Activated CD8-positive, alpha-beta memory T cell treated with anti-CD3 and anti-CD28 coated beads, Interleukin-2, amount 10 ng/mL, durations not matched to agents 7 days and 5 days (primary cell): ENCODE measurements at regions not wholly inside any gene's neighbourhood (a gene's known extent, or its start where the extent isn't known, plus 50 kb on each side); places are given as distances from the start of the nearest gene placed in this dataset.
"Not testable (repeated sequence)": the region's sequence is repeated elsewhere in the genome, so short reads cannot be mapped to it uniquely, and the experiment has no call there.

ENCODE experiments used
- ATAC-seq: fragments of 150-1000 bp; cut with Tn5 transposase; one replicate; pipeline ENCODE4 v1.10.0; 2021; ENCODE audit warnings: moderate library complexity
- CTCF ChIA-PET: fragments of 350-600 bp; sonication (Branson Sonifier 250); formaldehyde crosslinking; loops from one replicate; lab custom pipeline; 2021; ENCODE audit warnings: antibody characterized with exemption; lab: Charles Lee
- DNase-seq: peaks from one replicate; pipeline ENCODE4 v3.0.0-alpha.2; 2020
- H3K27ac Mint-ChIP-seq: one replicate; pipeline ENCODE4 v1.8.0; 2021; ENCODE audit warnings: mild to moderate bottlenecking, mixed read lengths
- H3K27me3 Mint-ChIP-seq: one replicate; pipeline ENCODE4 v1.8.0; 2021; ENCODE audit warnings: mixed read lengths
- H3K36me3 Mint-ChIP-seq: one replicate; pipeline ENCODE4 v1.8.0; 2021; ENCODE audit warnings: mild to moderate bottlenecking, mixed read lengths
- H3K4me1 Mint-ChIP-seq: one replicate; pipeline ENCODE4 v1.8.0; 2021; ENCODE audit warnings: mixed read lengths
- H3K4me3 Mint-ChIP-seq: one replicate; pipeline ENCODE4 v1.8.0; 2021; ENCODE audit warnings: mild to moderate bottlenecking, moderate library complexity, mixed read lengths
- H3K9me3 Mint-ChIP-seq: one replicate; pipeline ENCODE4 v1.8.0; 2022; ENCODE audit warnings: low read depth, mixed read lengths

GRCh38 chrX:74218895-74219294, 85.1 kb upstream of the ZCCHC13 start:
- Mint-ChIP-seq H3K27ac (no peak overlapping the region), H3K4me3 (no peak overlapping the region), H3K9me3 (no peaks in the 10 kb centered on the region), H3K36me3 (peaks cover 44% of the 10 kb centered on the region), H3K27me3 (no peaks in the 10 kb centered on the region), H3K4me1 (peaks cover 1% of the 10 kb centered on the region)
- DNase-seq (no peak), ATAC-seq (no peak)
- CTCF ChIA-PET = no interaction called here

- H3K4me3 Mint-ChIP-seq = no peak overlapping the region
- H3K27ac Mint-ChIP-seq = no peak overlapping the region
- CTCF ChIA-PET = no interaction called here
- peaks cover 39% of the 10 kb centered on the region for H3K36me3 Mint-ChIP-seq
- ATAC-seq (no peak), DNase-seq (no peak)
- no peaks in the 10 kb centered on the region for H3K27me3 Mint-ChIP-seq
- H3K4me1 Mint-ChIP-seq = no peaks in the 10 kb centered on the region
- no peaks in the 10 kb centered on the region for H3K9me3 Mint-ChIP-seq
Observed at GRCh38 chrX:74216421-74216820, 87.6 kb upstream of the ZCCHC13 start.

GRCh38 chrX:74211911-74212310, 92.1 kb upstream of the ZCCHC13 start:
- Mint-ChIP-seq H3K27me3 (no peaks in the 10 kb centered on the region), H3K4me3 (no peak overlapping the region), H3K4me1 (no peaks in the 10 kb centered on the region), H3K9me3 (no peaks in the 10 kb centered on the region), H3K27ac (no peak overlapping the region), H3K36me3 (peaks cover 29% of the 10 kb centered on the region)
- DNase-seq (no peak), ATAC-seq (no peak)
- CTCF ChIA-PET = no interaction called here

- Mint-ChIP-seq H3K27ac (no peak overlapping the region), H3K4me1 (no peaks in the 10 kb centered on the region), H3K27me3 (no peaks in the 10 kb centered on the region), H3K36me3 (peaks cover 23% of the 10 kb centered on the region), H3K9me3 (no peaks in the 10 kb centered on the region), H3K4me3 (no peak overlapping the region)
- DNase-seq (no peak), ATAC-seq (no peak)
- CTCF ChIA-PET = no interaction called here
Observed at GRCh38 chrX:74207539-74207938, 96.4 kb upstream of the ZCCHC13 start.

- ATAC-seq = no peak
- H3K9me3 Mint-ChIP-seq = no peaks in the 10 kb centered on the region
- CTCF ChIA-PET = interaction anchor here (0.6 kb wide), 1 partner anchor 150 kb away, joined by 3 read pairs; no protein-coding TSS in a partner anchor
- no peak for DNase-seq
- peaks cover 3% of the 10 kb centered on the region for H3K27me3 Mint-ChIP-seq
- H3K4me1 Mint-ChIP-seq = no peaks in the 10 kb centered on the region
- H3K36me3 Mint-ChIP-seq = no peaks in the 10 kb centered on the region
- H3K4me3 Mint-ChIP-seq = no peak overlapping the region
- no peak overlapping the region for H3K27ac Mint-ChIP-seq
Observed at GRCh38 chrX:74195605-74196004, 108.4 kb upstream of the ZCCHC13 start.

GRCh38 chrX:74195120-74195519, 108.9 kb upstream of the ZCCHC13 start:
- no peak overlapping the region for H3K4me3 Mint-ChIP-seq
- no peaks in the 10 kb centered on the region for H3K9me3 Mint-ChIP-seq
- CTCF ChIA-PET = interaction anchor here (0.6 kb wide), 1 partner anchor 150 kb away, joined by 3 read pairs; no protein-coding TSS in a partner anchor

GRCh38 chrX:74187211-74187610, 116.8 kb upstream of the ZCCHC13 start:
- Mint-ChIP-seq H3K36me3 (no peaks in the 10 kb centered on the region), H3K4me3 (no peak overlapping the region)
- no peak for ATAC-seq

More at GRCh38 chrX:74195120-74195519, 108.9 kb upstream of the ZCCHC13 start:
- no peaks in the 10 kb centered on the region for H3K36me3 Mint-ChIP-seq
- no peaks in the 10 kb centered on the region for H3K4me1 Mint-ChIP-seq
- ATAC-seq (no peak), DNase-seq (no peak)
- no peak overlapping the region for H3K27ac Mint-ChIP-seq
- H3K27me3 Mint-ChIP-seq = peaks cover 3% of the 10 kb centered on the region

GRCh38 chrX:74183047-74183446, 120.9 kb upstream of the ZCCHC13 start:
- H3K4me3 Mint-ChIP-seq, DNase-seq, H3K27ac Mint-ChIP-seq, H3K36me3 Mint-ChIP-seq, CTCF ChIA-PET, H3K4me1 Mint-ChIP-seq, H3K27me3 Mint-ChIP-seq, ATAC-seq, H3K9me3 Mint-ChIP-seq: not testable (repeated sequence)

More at GRCh38 chrX:74187211-74187610, 116.8 kb upstream of the ZCCHC13 start:
- DNase-seq = no peak
- H3K27me3 Mint-ChIP-seq = peaks cover 3% of the 10 kb centered on the region
- no peak overlapping the region for H3K27ac Mint-ChIP-seq
- CTCF ChIA-PET = no interaction called here
- no peaks in the 10 kb centered on the region for H3K9me3 Mint-ChIP-seq
- no peaks in the 10 kb centered on the region for H3K4me1 Mint-ChIP-seq

- H3K4me1 Mint-ChIP-seq, H3K27ac Mint-ChIP-seq, DNase-seq, H3K27me3 Mint-ChIP-seq, ATAC-seq, H3K9me3 Mint-ChIP-seq, H3K36me3 Mint-ChIP-seq, CTCF ChIA-PET, H3K4me3 Mint-ChIP-seq: not testable (repeated sequence)
Observed at GRCh38 chrX:74181976-74182375, 122.0 kb upstream of the ZCCHC13 start.

- CTCF ChIA-PET = no interaction called here
- Mint-ChIP-seq H3K27ac (no peak overlapping the region), H3K36me3 (no peaks in the 10 kb centered on the region), H3K4me3 (no peak overlapping the region), H3K27me3 (no peaks in the 10 kb centered on the region), H3K9me3 (no peaks in the 10 kb centered on the region), H3K4me1 (no peaks in the 10 kb centered on the region)
- DNase-seq = no peak
- ATAC-seq = no peak
Observed at GRCh38 chrX:74180716-74181115, 123.3 kb upstream of the ZCCHC13 start.

GRCh38 chrX:74179990-74180389, 124.0 kb upstream of the ZCCHC13 start:
- CTCF ChIA-PET = no interaction called here
- Mint-ChIP-seq H3K27ac (no peak overlapping the region), H3K4me1 (no peaks in the 10 kb centered on the region), H3K9me3 (no peaks in the 10 kb centered on the region), H3K36me3 (no peaks in the 10 kb centered on the region), H3K4me3 (no peak overlapping the region), H3K27me3 (no peaks in the 10 kb centered on the region)
- ATAC-seq (no peak), DNase-seq (no peak)

- H3K36me3 Mint-ChIP-seq = no peaks in the 10 kb centered on the region
- CTCF ChIA-PET = no interaction called here
Observed at GRCh38 chrX:74179499-74179898, 124.5 kb upstream of the ZCCHC13 start.

GRCh38 chrX:74179071-74179470, 124.9 kb upstream of the ZCCHC13 start:
- ATAC-seq = no peak
- no peak for DNase-seq
- H3K4me3 Mint-ChIP-seq = no peak overlapping the region
- no peaks in the 10 kb centered on the region for H3K27me3 Mint-ChIP-seq
- no peaks in the 10 kb centered on the region for H3K4me1 Mint-ChIP-seq
- no peaks in the 10 kb centered on the region for H3K9me3 Mint-ChIP-seq
- CTCF ChIA-PET = no interaction called here
- no peaks in the 10 kb centered on the region for H3K36me3 Mint-ChIP-seq
- H3K27ac Mint-ChIP-seq = no peak overlapping the region

More at GRCh38 chrX:74179499-74179898, 124.5 kb upstream of the ZCCHC13 start:
- H3K27me3 Mint-ChIP-seq = no peaks in the 10 kb centered on the region
- H3K4me1 Mint-ChIP-seq = no peaks in the 10 kb centered on the region
- H3K27ac Mint-ChIP-seq = no peak overlapping the region
- no peak for ATAC-seq
- H3K4me3 Mint-ChIP-seq = no peak overlapping the region
- DNase-seq = no peak
- no peaks in the 10 kb centered on the region for H3K9me3 Mint-ChIP-seq

GRCh38 chrX:74178536-74178935, 125.4 kb upstream of the ZCCHC13 start:
- H3K27ac Mint-ChIP-seq = no peak overlapping the region
- H3K4me1 Mint-ChIP-seq = no peaks in the 10 kb centered on the region
- no peaks in the 10 kb centered on the region for H3K36me3 Mint-ChIP-seq
- CTCF ChIA-PET = no interaction called here
- no peak overlapping the region for H3K4me3 Mint-ChIP-seq
- no peaks in the 10 kb centered on the region for H3K27me3 Mint-ChIP-seq
- DNase-seq (no peak), ATAC-seq (no peak)
- no peaks in the 10 kb centered on the region for H3K9me3 Mint-ChIP-seq

- H3K27me3 Mint-ChIP-seq = no peaks in the 10 kb centered on the region
- peaks cover 6% of the 10 kb centered on the region for H3K9me3 Mint-ChIP-seq
- H3K36me3 Mint-ChIP-seq = peaks cover 7% of the 10 kb centered on the region
- CTCF ChIA-PET = no interaction called here
- H3K27ac Mint-ChIP-seq = no peak overlapping the region
- ATAC-seq = no peak
- DNase-seq = no peak
- H3K4me3 Mint-ChIP-seq = no peak overlapping the region
- no peaks in the 10 kb centered on the region for H3K4me1 Mint-ChIP-seq
Observed at GRCh38 chrX:74171465-74171864, 132.5 kb upstream of the ZCCHC13 start.
